NCI-H446 treated with DMSO at 0.1 percent for 48 hours (cell line): ENCODE measurements at regions not wholly inside any gene's neighbourhood (a gene's known extent, or its start where the extent isn't known, plus 50 kb on each side); places are given as distances from the start of the nearest gene placed in this dataset.

ENCODE experiments used
- DNase-seq: peaks from one replicate; lab custom pipeline; 2025; lab: John Stamatoyannopoulos, UW

- DNase-seq: peak; percentile 83
Measured at GRCh38 chr3:30114918-30115317, 491.5 kb upstream of the TGFBR2 start.

GRCh38 chr3:30122359-30122758, 484.0 kb upstream of the TGFBR2 start:
- DNase-seq: no peak

- no peak for DNase-seq
Measured at GRCh38 chr3:30123224-30123623, 483.2 kb upstream of the TGFBR2 start.

- no peak for DNase-seq
Measured at GRCh38 chr3:30123755-30124154, 482.6 kb upstream of the TGFBR2 start.

- no peak for DNase-seq
Measured at GRCh38 chr3:30124435-30125370, 481.7 kb upstream of the TGFBR2 start.

- DNase-seq: no peak
Measured at GRCh38 chr3:30129765-30130164, 476.6 kb upstream of the TGFBR2 start.

- DNase-seq: no peak
Measured at GRCh38 chr3:30130391-30130790, 476.0 kb upstream of the TGFBR2 start.

- peak; percentile 83 for DNase-seq
Measured at GRCh38 chr3:30131191-30131590, 475.2 kb upstream of the TGFBR2 start.

- DNase-seq: no peak
Measured at GRCh38 chr3:30135190-30135589, 471.2 kb upstream of the TGFBR2 start.

GRCh38 chr3:30139283-30139682, 467.1 kb upstream of the TGFBR2 start:
- no peak for DNase-seq

GRCh38 chr3:30140356-30141075, 465.9 kb upstream of the TGFBR2 start:
- no peak for DNase-seq

GRCh38 chr3:30141178-30141581, 465.2 kb upstream of the TGFBR2 start:
- DNase-seq: peak; percentile 96

- no peak for DNase-seq
Measured at GRCh38 chr3:30141927-30142326, 464.5 kb upstream of the TGFBR2 start.

GRCh38 chr3:30142946-30143345, 463.5 kb upstream of the TGFBR2 start:
- DNase-seq: no peak

- peak; percentile 93 for DNase-seq
Measured at GRCh38 chr3:30145281-30145680, 461.1 kb upstream of the TGFBR2 start.

GRCh38 chr3:30146978-30147377, 459.4 kb upstream of the TGFBR2 start:
- no peak for DNase-seq

- DNase-seq: no peak
Measured at GRCh38 chr3:30154853-30155252, 451.5 kb upstream of the TGFBR2 start.

GRCh38 chr3:30155755-30156154, 450.6 kb upstream of the TGFBR2 start:
- no peak for DNase-seq

- no peak for DNase-seq
Measured at GRCh38 chr3:30156586-30157498, 449.6 kb upstream of the TGFBR2 start.

GRCh38 chr3:30161375-30161774, 445.0 kb upstream of the TGFBR2 start:
- DNase-seq: peak; percentile 88

GRCh38 chr3:30162579-30162978, 443.8 kb upstream of the TGFBR2 start:
- DNase-seq: peak; percentile 98

GRCh38 chr3:30166535-30166934, 439.9 kb upstream of the TGFBR2 start:
- no peak for DNase-seq
